ENCODE measurements at regions not wholly inside any gene's neighbourhood (a gene's known extent, or its start where the extent isn't known, plus 50 kb on each side); places are given as distances from the start of the nearest gene placed in this dataset.

GRCh38 chr14:51552768-51553404 lies 98.8 kb upstream of the FRMD6 start:
- Histone ChIP-seq H3K9ac (ENCODE audit: low read length) (no peak overlapping the region), H4K20me1 (ENCODE audit: insufficient read depth, low read depth, low read length) (no peaks in the 10 kb centered on the region), H3K4me1 (ENCODE audit: low read length) (no peaks in the 10 kb centered on the region), H3K4me2 (ENCODE audit: low read depth, low read length, poor library complexity, severe bottlenecking) (no peak overlapping the region), H3K27me3 (ENCODE audit: low read length) (no peaks in the 10 kb centered on the region), H3K79me2 (ENCODE audit: low read length) (no peaks in the 10 kb centered on the region), H3K9me2 (replicated peaks; ENCODE audit: insufficient read depth, low read length) (no peaks in the 10 kb centered on the region), H3K27ac (ENCODE audit: low read length) (no peak overlapping the region), H2AFZ (ENCODE audit: low read length) (no peak overlapping the region), H3K9me3 (ENCODE audit: low read length) (no peaks in the 10 kb centered on the region), H3K4me3 (ENCODE audit: low read length) (no peak overlapping the region), H3K36me3 (ENCODE audit: insufficient read depth, low read length) (no peaks in the 10 kb centered on the region)
- DNase-seq: no peak

GRCh38 chr14:51554339-51554920 lies 97.3 kb upstream of the FRMD6 start:
- Histone ChIP-seq H4K20me1 (ENCODE audit: insufficient read depth, low read depth, low read length) (no peaks in the 10 kb centered on the region), H3K4me1 (ENCODE audit: low read length) (no peaks in the 10 kb centered on the region), H3K79me2 (ENCODE audit: low read length) (no peaks in the 10 kb centered on the region), H3K9me2 (replicated peaks; ENCODE audit: insufficient read depth, low read length) (no peaks in the 10 kb centered on the region), H3K27me3 (ENCODE audit: low read length) (no peaks in the 10 kb centered on the region), H3K4me2 (ENCODE audit: low read depth, low read length, poor library complexity, severe bottlenecking) (no peak overlapping the region), H3K27ac (ENCODE audit: low read length) (no peak overlapping the region), H3K4me3 (ENCODE audit: low read length) (no peak overlapping the region), H3K9me3 (ENCODE audit: low read length) (no peaks in the 10 kb centered on the region), H3K36me3 (ENCODE audit: insufficient read depth, low read length) (no peaks in the 10 kb centered on the region), H2AFZ (ENCODE audit: low read length) (no peak overlapping the region), H3K9ac (ENCODE audit: low read length) (no peak overlapping the region)
- DNase-seq: no peak

GRCh38 chr14:51554953-51555352 lies 96.8 kb upstream of the FRMD6 start:
- Histone ChIP-seq H3K4me2 (ENCODE audit: low read depth, low read length, poor library complexity, severe bottlenecking) (no peak overlapping the region), H3K36me3 (ENCODE audit: insufficient read depth, low read length) (no peaks in the 10 kb centered on the region), H4K20me1 (ENCODE audit: insufficient read depth, low read depth, low read length) (no peaks in the 10 kb centered on the region), H3K9ac (ENCODE audit: low read length) (no peak overlapping the region), H3K79me2 (ENCODE audit: low read length) (no peaks in the 10 kb centered on the region), H3K27me3 (ENCODE audit: low read length) (no peaks in the 10 kb centered on the region), H3K27ac (ENCODE audit: low read length) (no peak overlapping the region), H2AFZ (ENCODE audit: low read length) (no peak overlapping the region), H3K9me2 (replicated peaks; ENCODE audit: insufficient read depth, low read length) (no peaks in the 10 kb centered on the region), H3K9me3 (ENCODE audit: low read length) (no peaks in the 10 kb centered on the region), H3K4me1 (ENCODE audit: low read length) (no peaks in the 10 kb centered on the region), H3K4me3 (ENCODE audit: low read length) (no peak overlapping the region)
- DNase-seq: peak; percentile 52

GRCh38 chr14:51561141-51561540 lies 90.6 kb upstream of the FRMD6 start:
- Histone ChIP-seq H3K4me3 (ENCODE audit: low read length) (no peak overlapping the region), H3K27ac (ENCODE audit: low read length) (no peak overlapping the region), H3K36me3 (ENCODE audit: insufficient read depth, low read length) (no peaks in the 10 kb centered on the region), H4K20me1 (ENCODE audit: insufficient read depth, low read depth, low read length) (no peaks in the 10 kb centered on the region), H3K9me3 (ENCODE audit: low read length) (no peaks in the 10 kb centered on the region), H3K4me1 (ENCODE audit: low read length) (no peaks in the 10 kb centered on the region), H3K9me2 (replicated peaks; ENCODE audit: insufficient read depth, low read length) (no peaks in the 10 kb centered on the region), H3K27me3 (ENCODE audit: low read length) (no peaks in the 10 kb centered on the region), H3K4me2 (ENCODE audit: low read depth, low read length, poor library complexity, severe bottlenecking) (no peak overlapping the region), H3K9ac (ENCODE audit: low read length) (no peak overlapping the region), H3K79me2 (ENCODE audit: low read length) (no peaks in the 10 kb centered on the region), H2AFZ (ENCODE audit: low read length) (no peak overlapping the region)
- DNase-seq: no peak

GRCh38 chr14:51562816-51563215 lies 88.9 kb upstream of the FRMD6 start:
- no peaks in the 10 kb centered on the region for H3K36me3 ChIP-seq (ENCODE audit: insufficient read depth, low read length)
- H2AFZ ChIP-seq (ENCODE audit: low read length): no peak overlapping the region

GRCh38 chr14:51563560-51563959 lies 88.2 kb upstream of the FRMD6 start:
- no peaks in the 10 kb centered on the region for H3K9me2 ChIP-seq (replicated peaks; ENCODE audit: insufficient read depth, low read length)
- no peak overlapping the region for H3K4me2 ChIP-seq (ENCODE audit: low read depth, low read length, poor library complexity, severe bottlenecking)
- no peaks in the 10 kb centered on the region for H3K27me3 ChIP-seq (ENCODE audit: low read length)
- no peak overlapping the region for H3K4me3 ChIP-seq (ENCODE audit: low read length)
- H3K9ac ChIP-seq (ENCODE audit: low read length): no peak overlapping the region
- H3K4me1 ChIP-seq (ENCODE audit: low read length): no peaks in the 10 kb centered on the region
- H3K36me3 ChIP-seq (ENCODE audit: insufficient read depth, low read length): no peaks in the 10 kb centered on the region
- no peaks in the 10 kb centered on the region for H3K9me3 ChIP-seq (ENCODE audit: low read length)
- DNase-seq: no peak
- no peak overlapping the region for H3K27ac ChIP-seq (ENCODE audit: low read length)
- no peaks in the 10 kb centered on the region for H4K20me1 ChIP-seq (ENCODE audit: insufficient read depth, low read depth, low read length)
- H2AFZ ChIP-seq (ENCODE audit: low read length): no peak overlapping the region
- no peaks in the 10 kb centered on the region for H3K79me2 ChIP-seq (ENCODE audit: low read length)

More at GRCh38 chr14:51562816-51563215, 88.9 kb upstream of the FRMD6 start:
- Histone ChIP-seq H3K9me3 (ENCODE audit: low read length) (no peaks in the 10 kb centered on the region), H3K27me3 (ENCODE audit: low read length) (no peaks in the 10 kb centered on the region), H3K9ac (ENCODE audit: low read length) (no peak overlapping the region), H3K27ac (ENCODE audit: low read length) (no peak overlapping the region), H3K4me2 (ENCODE audit: low read depth, low read length, poor library complexity, severe bottlenecking) (no peak overlapping the region), H4K20me1 (ENCODE audit: insufficient read depth, low read depth, low read length) (no peaks in the 10 kb centered on the region), H3K9me2 (replicated peaks; ENCODE audit: insufficient read depth, low read length) (no peaks in the 10 kb centered on the region), H3K79me2 (ENCODE audit: low read length) (no peaks in the 10 kb centered on the region), H3K4me3 (ENCODE audit: low read length) (no peak overlapping the region), H3K4me1 (ENCODE audit: low read length) (no peaks in the 10 kb centered on the region)
- DNase-seq: no peak

GRCh38 chr14:51564460-51564859 lies 87.2 kb upstream of the FRMD6 start:
- H3K27ac ChIP-seq (ENCODE audit: low read length): no peak overlapping the region
- no peaks in the 10 kb centered on the region for H3K36me3 ChIP-seq (ENCODE audit: insufficient read depth, low read length)
- no peaks in the 10 kb centered on the region for H3K27me3 ChIP-seq (ENCODE audit: low read length)
- H2AFZ ChIP-seq (ENCODE audit: low read length): no peak overlapping the region
- no peak overlapping the region for H3K4me3 ChIP-seq (ENCODE audit: low read length)
- H3K9ac ChIP-seq (ENCODE audit: low read length): no peak overlapping the region
- H3K79me2 ChIP-seq (ENCODE audit: low read length): no peaks in the 10 kb centered on the region
- H3K9me2 ChIP-seq (replicated peaks; ENCODE audit: insufficient read depth, low read length): no peaks in the 10 kb centered on the region
- H3K4me1 ChIP-seq (ENCODE audit: low read length): no peaks in the 10 kb centered on the region
- no peak for DNase-seq
- no peaks in the 10 kb centered on the region for H3K9me3 ChIP-seq (ENCODE audit: low read length)
- H3K4me2 ChIP-seq (ENCODE audit: low read depth, low read length, poor library complexity, severe bottlenecking): no peak overlapping the region
- H4K20me1 ChIP-seq (ENCODE audit: insufficient read depth, low read depth, low read length): no peaks in the 10 kb centered on the region

- no peaks in the 10 kb centered on the region for H3K27me3 ChIP-seq (ENCODE audit: low read length)
- H3K9ac ChIP-seq (ENCODE audit: low read length): no peak overlapping the region
- no peak overlapping the region for H3K4me3 ChIP-seq (ENCODE audit: low read length)
- H3K4me1 ChIP-seq (ENCODE audit: low read length): no peaks in the 10 kb centered on the region
- no peak for DNase-seq
- no peak overlapping the region for H3K4me2 ChIP-seq (ENCODE audit: low read depth, low read length, poor library complexity, severe bottlenecking)
- no peaks in the 10 kb centered on the region for H3K79me2 ChIP-seq (ENCODE audit: low read length)
- no peak overlapping the region for H2AFZ ChIP-seq (ENCODE audit: low read length)
- no peaks in the 10 kb centered on the region for H4K20me1 ChIP-seq (ENCODE audit: insufficient read depth, low read depth, low read length)
- no peaks in the 10 kb centered on the region for H3K9me3 ChIP-seq (ENCODE audit: low read length)
- no peaks in the 10 kb centered on the region for H3K9me2 ChIP-seq (replicated peaks; ENCODE audit: insufficient read depth, low read length)
- H3K27ac ChIP-seq (ENCODE audit: low read length): no peak overlapping the region
- H3K36me3 ChIP-seq (ENCODE audit: insufficient read depth, low read length): no peaks in the 10 kb centered on the region
Measured at GRCh38 chr14:51564986-51565604, 86.6 kb upstream of the FRMD6 start.
